Spleen (tissue), 11 donors: ENCODE measurements at regions not wholly inside any gene's neighbourhood (a gene's known extent, or its start where the extent isn't known, plus 50 kb on each side); places are given as distances from the start of the nearest gene placed in this dataset.

ENCODE experiments used
- DNase-seq: peaks from one replicate; pipeline ENCODE4 v3.0.0-alpha.2; 2020
- H3K27ac ChIP-seq, 8 donors: fragments of 200-600 bp; sonication (generic) in 7 of 8; 1 replicate in 4 of 8; 2 replicates in 4 of 8; pipeline versions ENCODE4 v1.5.0 to v1.8.0; 2016 to 2021; ENCODE audit warnings: inconsistent platforms in 4 of 8, mild to moderate bottlenecking in 4 of 8, moderate library complexity in 1 of 8
- H3K27me3 ChIP-seq, 7 donors: fragments of 200-600 bp; sonication (generic) in 6 of 7; replicated peaks in 1 of 7; 1 replicate in 4 of 7; 2 replicates in 3 of 7; pipeline versions ENCODE4 v1.5.0 to v1.8.0; 2016 to 2021; ENCODE audit warnings: inconsistent platforms in 3 of 7, mild to moderate bottlenecking in 1 of 7
- H3K36me3 ChIP-seq, 6 donors: fragments of 200-600 bp; sonication (generic) in 5 of 6; 1 replicate in 4 of 6; 2 replicates in 2 of 6; pipeline versions ENCODE4 v1.5.0 to v1.8.0; 2016 to 2021; ENCODE audit warnings: inconsistent platforms in 2 of 6
- H3K4me1 ChIP-seq, 6 donors: fragments of 200-600 bp; sonication (generic) in 5 of 6; 1 replicate in 3 of 6; 2 replicates in 3 of 6; pipeline versions ENCODE4 v1.5.0 to v1.8.0; 2016 to 2021; ENCODE audit warnings: inconsistent platforms in 3 of 6
- H3K4me3 ChIP-seq, 8 donors: fragments of 200-600 bp; sonication (generic) in 7 of 8; 1 replicate in 4 of 8; 2 replicates in 4 of 8; pipeline versions ENCODE4 v1.5.0 to v1.8.0; 2016 to 2021; ENCODE audit warnings: inconsistent platforms in 4 of 8, mild to moderate bottlenecking in 4 of 8, moderate library complexity in 2 of 8
- H3K9me3 ChIP-seq, 8 donors: fragments of 200-600 bp; sonication (generic) in 7 of 8; 1 replicate in 4 of 8; 2 replicates in 4 of 8; pipeline versions ENCODE4 v1.5.0 to v1.8.0; 2016 to 2021; ENCODE audit warnings: inconsistent platforms in 4 of 8
- POLR2A ChIP-seq, 3 donors: fragments of 450-650 bp; IDR thresholded peaks; one replicate each; pipeline ENCODE4 v1.5.1; 2017; ENCODE audit warnings: antibody characterized with exemption in 3 of 3, mild to moderate bottlenecking in 1 of 3
- POLR2AphosphoS5 ChIP-seq, 3 donors: sonication (generic); formaldehyde crosslinking; IDR thresholded peaks; one replicate each; pipeline ENCODE4 v1.5.1; 2017; ENCODE audit warnings: antibody characterized with exemption in 3 of 3
- WGBS, 5 donors: extraction: QIAGEN DNeasy Blood & Tissue Kit in 3 of 5; methylation state at CpG; one replicate each; pipeline versions ENCODE4 v1.1.5 to v1.1.7; 2013 to 2018; 5-methylcytosine and 5-hydroxymethylcytosine counted together
- intact Hi-C: fragments of 100-400 bp; cut with DNase I; formaldehyde crosslinking; loops from one replicate; pipeline ENCODE4 v1.15.0; 2023; ENCODE audit warnings: low total_unique reads
- TF ChIP-seq, protein P1 (sequence below), 11 experiments: fragments of 200-600 bp in 7 of 11; fragments of 450-650 bp in 4 of 11; sonication (generic) in 4 of 11; IDR thresholded peaks in 8 of 11; conservative IDR thresholded peaks in 3 of 11; 1 replicate in 7 of 11; 2 replicates in 4 of 11; pipeline versions ENCODE4 v1.4.0 to v1.8.0; 2016 to 2021; ENCODE audit warnings: antibody characterized with exemption in 11 of 11, inconsistent platforms in 4 of 11, mild to moderate bottlenecking in 1 of 11
- donor health status: healthy with polysubstance abuse.
- donor health status: DM: no; HTN: no; CAD: no; lungs with moderate emphysema.
- donor health status: DM: no; HTN: no; CAD: no.
- donor health status: Bipolar disorder and iron deficiency.
- donor health status: healthy.
- donor health status: DM: no; HTN: no; CAD: no.
- donor health status: DM: yes; HTN: yes; CAD: no.

DNA sequence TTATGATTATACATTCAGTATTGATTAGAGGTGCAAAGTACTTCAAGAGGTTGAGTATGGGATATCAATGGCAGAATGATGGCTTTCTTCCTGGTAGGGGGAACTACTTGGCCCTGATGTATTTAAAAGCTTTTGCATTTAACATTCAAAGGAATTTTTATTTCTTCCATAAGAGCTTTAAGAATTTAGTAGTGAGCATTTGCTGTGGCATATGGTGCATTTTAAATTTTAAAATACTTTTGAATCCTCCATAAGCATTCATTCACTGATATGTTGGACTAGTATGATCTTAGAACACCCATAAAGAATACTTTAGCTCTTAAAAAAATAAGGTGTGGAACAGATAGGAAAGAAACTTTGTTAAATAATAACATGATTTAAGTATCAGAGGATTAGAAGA, 191.9 kb upstream of the PPP1R3A start:
- Histone ChIP-seq H3K4me3 (no peak overlapping the region), H3K27ac (no peak overlapping the region), H3K9me3 (no peaks in the 10 kb centered on the region), H3K27me3 (no peaks in the 10 kb centered on the region), H3K36me3 (no peaks in the 10 kb centered on the region), H3K4me1 (no peaks in the 10 kb centered on the region)
- no peak for DNase-seq
- no peak for TF ChIP-seq POLR2A (IDR thresholded peaks at IDR 0.05)
- TF ChIP-seq, protein P1, sequence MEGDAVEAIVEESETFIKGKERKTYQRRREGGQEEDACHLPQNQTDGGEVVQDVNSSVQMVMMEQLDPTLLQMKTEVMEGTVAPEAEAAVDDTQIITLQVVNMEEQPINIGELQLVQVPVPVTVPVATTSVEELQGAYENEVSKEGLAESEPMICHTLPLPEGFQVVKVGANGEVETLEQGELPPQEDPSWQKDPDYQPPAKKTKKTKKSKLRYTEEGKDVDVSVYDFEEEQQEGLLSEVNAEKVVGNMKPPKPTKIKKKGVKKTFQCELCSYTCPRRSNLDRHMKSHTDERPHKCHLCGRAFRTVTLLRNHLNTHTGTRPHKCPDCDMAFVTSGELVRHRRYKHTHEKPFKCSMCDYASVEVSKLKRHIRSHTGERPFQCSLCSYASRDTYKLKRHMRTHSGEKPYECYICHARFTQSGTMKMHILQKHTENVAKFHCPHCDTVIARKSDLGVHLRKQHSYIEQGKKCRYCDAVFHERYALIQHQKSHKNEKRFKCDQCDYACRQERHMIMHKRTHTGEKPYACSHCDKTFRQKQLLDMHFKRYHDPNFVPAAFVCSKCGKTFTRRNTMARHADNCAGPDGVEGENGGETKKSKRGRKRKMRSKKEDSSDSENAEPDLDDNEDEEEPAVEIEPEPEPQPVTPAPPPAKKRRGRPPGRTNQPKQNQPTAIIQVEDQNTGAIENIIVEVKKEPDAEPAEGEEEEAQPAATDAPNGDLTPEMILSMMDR (IDR thresholded peaks at IDR 0.05 in 8 of 11, conservative IDR thresholded peaks at IDR 0.05 in 3 of 11), result no peak
- no peak for TF ChIP-seq POLR2AphosphoS5 (IDR thresholded peaks at IDR 0.05)
- intact Hi-C loops, result no loop called here

DNA sequence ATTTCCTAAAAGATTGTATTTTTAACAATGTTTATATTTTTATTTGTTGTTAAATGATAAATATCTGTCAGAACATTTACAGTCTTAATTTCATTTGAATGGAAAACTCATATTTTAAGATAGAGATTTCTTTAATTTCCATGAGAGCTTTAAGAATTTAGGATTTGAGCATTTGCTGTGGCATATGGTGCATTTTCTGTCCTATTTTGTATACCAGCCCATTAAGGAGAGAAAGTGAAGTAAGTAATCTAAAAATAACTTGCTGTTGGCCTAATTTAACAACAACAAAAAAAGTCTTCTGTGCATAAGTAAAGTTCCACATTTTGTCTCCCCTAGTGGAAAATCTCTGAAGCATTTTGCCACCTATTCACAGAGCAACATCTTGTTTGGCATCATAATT, 190.9 kb upstream of the PPP1R3A start:
- intact Hi-C loops, result no loop called here
- Histone ChIP-seq H3K36me3 (no peaks in the 10 kb centered on the region), H3K4me1 (no peaks in the 10 kb centered on the region), H3K9me3 (no peaks in the 10 kb centered on the region), H3K27me3 (no peaks in the 10 kb centered on the region), H3K27ac (no peak overlapping the region), H3K4me3 (no peak overlapping the region)
- TF ChIP-seq, protein P1 (IDR thresholded peaks at IDR 0.05 in 8 of 11, conservative IDR thresholded peaks at IDR 0.05 in 3 of 11), result no peak
- TF ChIP-seq POLR2A (IDR thresholded peaks at IDR 0.05) (no peak), POLR2AphosphoS5 (IDR thresholded peaks at IDR 0.05) (no peak)
- no peak for DNase-seq

GRCh38 chr7:114109304-114109703, 190.5 kb upstream of the PPP1R3A start:
- TF ChIP-seq POLR2A (IDR thresholded peaks at IDR 0.05), result no peak
- no peak for TF ChIP-seq POLR2AphosphoS5 (IDR thresholded peaks at IDR 0.05)
- TF ChIP-seq, protein P1 (IDR thresholded peaks at IDR 0.05 in 8 of 11, conservative IDR thresholded peaks at IDR 0.05 in 3 of 11), result no peak
- Histone ChIP-seq H3K27ac (no peak overlapping the region), H3K4me1 (no peaks in the 10 kb centered on the region), H3K4me3 (no peak overlapping the region), H3K9me3 (no peaks in the 10 kb centered on the region), H3K27me3 (no peaks in the 10 kb centered on the region), H3K36me3 (no peaks in the 10 kb centered on the region)
- WGBS, 5 donors, result 78 to 96% (median 85%) methylated on average over 1 of the region's 1 CpG
- intact Hi-C loops, result no loop called here
- no peak for DNase-seq

DNA sequence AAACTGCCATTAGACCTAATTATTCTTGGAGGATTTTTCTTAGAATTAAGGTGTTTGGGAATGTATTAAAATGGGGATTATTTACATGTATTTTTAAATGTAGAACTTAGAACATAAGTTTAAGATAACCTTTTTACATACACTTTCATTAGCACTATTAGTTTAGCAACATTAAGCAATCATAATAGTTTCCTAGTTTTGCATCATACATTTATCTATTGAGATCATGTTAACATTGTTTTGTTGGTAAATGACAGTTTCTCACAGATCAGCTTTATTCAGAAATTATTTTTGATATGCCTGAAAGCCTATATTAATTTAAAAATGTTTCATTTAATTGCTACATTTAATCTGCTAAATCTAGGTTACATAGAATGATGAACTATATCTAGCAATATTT, 189.7 kb upstream of the PPP1R3A start:
- intact Hi-C loops, result no loop called here
- H3K27me3 ChIP-seq, result no peaks in the 10 kb centered on the region
- TF ChIP-seq POLR2A (IDR thresholded peaks at IDR 0.05) (no peak), POLR2AphosphoS5 (IDR thresholded peaks at IDR 0.05) (no peak)
- TF ChIP-seq, protein P1 (IDR thresholded peaks at IDR 0.05 in 8 of 11, conservative IDR thresholded peaks at IDR 0.05 in 3 of 11), result no peak
- DNase-seq, result no peak
- H3K36me3 ChIP-seq, result no peaks in the 10 kb centered on the region
- H3K4me1 ChIP-seq, result no peaks in the 10 kb centered on the region
- no peak overlapping the region for H3K4me3 ChIP-seq
- H3K27ac ChIP-seq, result no peak overlapping the region
- no peaks in the 10 kb centered on the region for H3K9me3 ChIP-seq
